Panc1 (cell line): ENCODE measurements at regions not wholly inside any gene's neighbourhood (a gene's known extent, or its start where the extent isn't known, plus 50 kb on each side); places are given as distances from the start of the nearest gene placed in this dataset.

Experiments used
- ATAC-seq: fragments of 200-7000 bp; cut with Tn5 transposase; 2 replicates; pipeline ENCODE4 v1.9.1; 2020; ENCODE audit warnings: mild to moderate bottlenecking, moderate library complexity
- BruUV-seq: library from RNA; stranded (reverse); fragments of 400-500 nt; replicated peaks from 2 replicates; lab custom pipeline; 2021; lab: Mats Ljungman, UMichigan
- CTCF ChIA-PET: fragments of 300-600 bp; sonication (Branson Sonifier 250); formaldehyde crosslinking; loops from one replicate; lab custom pipeline; 2022; ENCODE audit warnings: antibody characterized with exemption; lab: Charles Lee
- POLR2A ChIA-PET: fragments of 300-600 bp; sonication (Branson Sonifier 250); formaldehyde crosslinking; loops from one replicate; lab custom pipeline; 2022; ENCODE audit warnings: antibody characterized with exemption; lab: Charles Lee
- DNase-seq: peaks from one replicate; pipeline ENCODE4 v3.0.0-alpha.2; 2010; ENCODE audit warnings: low read depth, low spot score
- H3K27ac ChIP-seq: 2 replicates; pipeline ENCODE4 v1.5.1; 2011; ENCODE audit warnings: mild to moderate bottlenecking, low read length, inconsistent platforms
- H3K27me3 ChIP-seq: fragments of 200-500 bp; sonication (Bioruptor generic); 2 replicates; pipeline ENCODE4 v1.6.0; 2014; ENCODE audit warnings: low read length, inconsistent platforms; ENCODE audit not compliant: control insufficient read depth, insufficient read depth
- H3K36me3 ChIP-seq: fragments of 200-500 bp; sonication (Bioruptor generic); 2 replicates; pipeline ENCODE4 v1.5.1; 2014; ENCODE audit warnings: inconsistent platforms, mild to moderate bottlenecking, low read length, moderate library complexity; ENCODE audit not compliant: control insufficient read depth, insufficient read depth
- H3K4me1 ChIP-seq: 2 replicates; pipeline ENCODE4 v1.5.1; 2011; ENCODE audit warnings: inconsistent platforms, mild to moderate bottlenecking, low read length, moderate library complexity; ENCODE audit not compliant: control insufficient read depth, insufficient read depth
- H3K4me3 ChIP-seq, 2 experiments: 2 replicates each; pipeline ENCODE4 v1.5.1; 2011 to 2012; ENCODE audit warnings: low read depth in 2 of 2, low read length in 2 of 2, mild to moderate bottlenecking in 2 of 2, inconsistent platforms in 1 of 2, moderate library complexity in 1 of 2
- H3K9me3 ChIP-seq: fragments of 200-500 bp; sonication (Bioruptor generic); 2 replicates; pipeline ENCODE4 v1.5.1; 2014; ENCODE audit warnings: low read depth, mild to moderate bottlenecking, inconsistent platforms, low read length, moderate library complexity; ENCODE audit not compliant: control insufficient read depth, insufficient read depth
- CTCF ChIP-seq: fragments of 450-650 bp; IDR thresholded peaks from 2 replicates; pipeline ENCODE4 v1.5.1; 2017; ENCODE audit warnings: mild to moderate bottlenecking
- POLR2AphosphoS5 ChIP-seq: IDR thresholded peaks from 2 replicates; pipeline ENCODE4 v1.6.1; 2012; ENCODE audit warnings: mild to moderate bottlenecking, low read depth, low read length, moderate library complexity
- REST ChIP-seq, 2 experiments: IDR thresholded peaks; 2 replicates each; pipeline ENCODE4 v1.6.1; 2011 to 2012; ENCODE audit warnings: low read depth in 2 of 2, control low read depth in 1 of 2, low read length in 1 of 2, mild to moderate bottlenecking in 1 of 2, moderate library complexity in 1 of 2; ENCODE audit not compliant: insufficient read depth in 1 of 2
- SIN3A ChIP-seq: IDR thresholded peaks from 2 replicates; pipeline ENCODE4 v1.6.1; 2012; ENCODE audit warnings: low read depth, mild to moderate bottlenecking, low read length, moderate library complexity, borderline replicate concordance; ENCODE audit not compliant: insufficient read depth
- TCF7L2 ChIP-seq: IDR thresholded peaks from 2 replicates; pipeline ENCODE4 v1.6.1; 2011; ENCODE audit warnings: mild to moderate bottlenecking, low read depth, low read length, inconsistent platforms
- in situ Hi-C: cut with HindIII; loops from 2 replicates; pipeline ENCODE4 v1.10.0; 2016; ENCODE audit warnings: low sequenced_read_pairs, low pct_unique_long_range_greater_than_20kb
- intact Hi-C: fragments of 100-400 bp; cut with micrococcal nuclease; formaldehyde crosslinking; loops from one replicate; pipeline ENCODE4 v1.10.0; 2022; ENCODE audit not compliant: unreplicated experiment

- H3K4me1 ChIP-seq = no peaks in the 10 kb centered on the region
- no peaks in the 10 kb centered on the region for H3K36me3 ChIP-seq
- intact Hi-C loops = no loop called here
- ChIA-PET CTCF (no interaction called here), POLR2A (no interaction called here)
- no TSS peak for BruUV-seq
- H3K9me3 ChIP-seq = no peaks in the 10 kb centered on the region
- ATAC-seq (no peak), DNase-seq (no peak)
- in situ Hi-C loops = no loop called here
- no peak overlapping the region for H3K4me3 ChIP-seq
- no peaks in the 10 kb centered on the region for H3K27me3 ChIP-seq
- no peak for TF ChIP-seq POLR2AphosphoS5
- no peak for TF ChIP-seq SIN3A
- TF ChIP-seq REST (IDR thresholded peaks at IDR 0.05; ENCODE audit: insufficient read depth in 1 of 2, low read depth in 2 of 2, low read length in 1 of 2) = no peak
- no peak for TF ChIP-seq CTCF
- TF ChIP-seq TCF7L2 = no peak
- H3K27ac ChIP-seq = no peak overlapping the region
Measured at GRCh38 chr9:1964093-1964492, 51.1 kb upstream of the SMARCA2 start.
